GM21447 (cell line): ENCODE measurements at regions not wholly inside any gene's neighbourhood (a gene's known extent, or its start where the extent isn't known, plus 50 kb on each side); places are given as distances from the start of the nearest gene placed in this dataset.
A peak's percentile ranks its signal among the peaks of the same experiment; 100 is the strongest.

Experiments
- ATAC-seq: cut with Tn5 transposase; IDR thresholded peaks from one replicate; pipeline ENCODE4 v1.9.1; 2021; ENCODE audit not compliant: unreplicated experiment

DNA sequence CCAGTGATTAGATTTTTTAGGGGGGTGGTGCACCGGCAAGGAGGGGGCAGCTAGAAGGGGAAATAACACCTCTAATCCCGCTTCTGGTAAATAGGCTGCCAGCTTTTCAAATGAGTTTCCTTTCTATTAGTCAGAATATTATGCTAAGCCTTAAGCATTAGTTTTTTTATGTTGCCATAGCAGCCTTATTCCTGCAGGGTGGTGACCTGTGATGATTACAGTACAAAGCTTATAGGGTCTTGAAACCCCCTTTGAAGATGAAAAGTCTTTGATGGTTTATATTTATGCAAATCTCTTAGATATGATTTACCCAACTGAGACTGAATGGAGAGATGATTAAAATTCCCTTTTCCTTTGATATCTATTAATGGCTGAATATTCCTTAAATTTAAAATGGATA is 109.8 kb downstream of the ZIC5 start:
- no peak for ATAC-seq

DNA sequence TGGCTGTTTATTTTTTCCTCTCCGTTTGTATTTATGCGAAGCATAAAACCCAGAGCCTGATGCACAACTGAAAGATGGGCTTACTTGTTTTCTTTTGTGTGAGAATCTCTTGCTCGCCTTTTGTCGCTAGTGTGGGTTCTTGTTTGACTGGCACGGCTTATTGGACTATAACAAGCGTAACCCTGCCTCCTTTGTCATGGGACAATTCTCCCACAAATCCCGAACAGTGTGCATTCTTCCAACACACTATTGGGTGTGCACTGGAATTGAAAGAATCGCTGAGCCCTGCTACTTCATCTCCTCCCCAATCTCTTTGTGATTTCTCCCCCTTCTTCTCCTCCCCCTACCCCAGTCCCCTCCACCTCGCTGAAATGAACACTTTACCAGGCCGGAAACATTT is 110.8 kb downstream of the ZIC5 start:
- ATAC-seq, result no peak

DNA sequence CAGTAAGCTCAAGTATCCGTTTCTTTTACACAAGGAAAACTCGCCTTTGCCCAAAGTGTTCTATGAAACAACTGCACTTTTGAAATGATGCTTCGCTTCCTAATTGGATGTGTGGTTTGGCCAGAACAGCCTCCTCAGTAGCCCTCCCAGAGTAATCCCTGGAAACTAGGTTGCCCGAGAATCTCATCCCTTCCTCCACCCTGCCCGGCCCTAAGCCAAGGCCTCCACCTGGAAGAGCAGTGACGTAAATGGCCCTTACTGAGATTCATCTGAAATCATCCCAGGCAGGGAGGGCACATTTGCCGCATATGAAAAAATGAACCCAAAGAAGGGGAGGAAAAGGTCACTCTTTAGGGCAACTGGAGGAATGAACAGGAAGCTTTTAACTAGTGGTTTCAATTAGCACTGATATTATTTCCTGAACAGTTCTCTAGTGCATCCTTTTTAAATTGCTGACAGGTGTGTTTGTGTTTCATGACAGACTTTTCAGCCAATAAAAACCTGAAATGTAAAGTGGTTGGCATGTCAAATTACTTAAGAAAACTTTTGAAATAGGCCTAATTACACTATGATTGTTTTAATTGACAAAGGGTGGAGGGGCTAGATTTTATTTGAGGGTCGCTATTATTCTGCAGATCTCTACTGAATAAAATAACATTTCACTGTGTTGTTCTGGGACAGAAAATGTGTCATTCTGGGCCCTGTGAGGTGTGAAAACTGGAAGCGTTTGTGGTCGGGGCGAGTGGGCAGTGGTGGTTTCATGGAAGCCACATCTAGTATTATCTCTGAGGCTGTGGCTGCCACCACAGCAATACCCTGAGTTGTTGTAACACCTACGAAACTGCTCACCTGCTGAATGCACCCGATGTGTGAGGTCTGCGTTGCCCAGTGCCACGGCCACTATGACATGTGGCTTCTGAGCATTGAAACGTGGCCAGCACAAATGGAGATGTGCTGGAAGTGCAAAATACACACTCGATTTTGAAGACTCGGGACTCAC is 112.1 kb downstream of the ZIC5 start:
- peak; percentile 73 for ATAC-seq

DNA sequence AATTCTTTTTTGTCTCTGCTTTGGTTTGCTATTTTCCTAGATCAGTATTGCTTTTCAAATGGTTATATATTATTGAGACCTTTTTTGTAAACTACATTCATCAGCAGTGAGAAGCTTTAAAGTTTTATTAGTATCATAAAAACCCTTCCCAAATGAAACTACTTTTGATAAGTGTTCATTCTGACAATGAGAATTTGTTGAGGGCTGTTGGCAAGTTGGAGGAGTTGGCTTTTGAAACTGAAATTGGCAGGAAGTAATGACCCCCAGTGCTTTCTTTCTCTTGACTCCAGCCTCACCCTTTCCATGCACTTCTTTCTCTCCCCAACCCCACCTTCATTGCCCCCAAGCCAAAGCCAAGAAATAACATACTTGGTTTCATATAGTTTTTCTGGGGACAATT is 113.8 kb downstream of the ZIC5 start:
- ATAC-seq, result no peak

DNA sequence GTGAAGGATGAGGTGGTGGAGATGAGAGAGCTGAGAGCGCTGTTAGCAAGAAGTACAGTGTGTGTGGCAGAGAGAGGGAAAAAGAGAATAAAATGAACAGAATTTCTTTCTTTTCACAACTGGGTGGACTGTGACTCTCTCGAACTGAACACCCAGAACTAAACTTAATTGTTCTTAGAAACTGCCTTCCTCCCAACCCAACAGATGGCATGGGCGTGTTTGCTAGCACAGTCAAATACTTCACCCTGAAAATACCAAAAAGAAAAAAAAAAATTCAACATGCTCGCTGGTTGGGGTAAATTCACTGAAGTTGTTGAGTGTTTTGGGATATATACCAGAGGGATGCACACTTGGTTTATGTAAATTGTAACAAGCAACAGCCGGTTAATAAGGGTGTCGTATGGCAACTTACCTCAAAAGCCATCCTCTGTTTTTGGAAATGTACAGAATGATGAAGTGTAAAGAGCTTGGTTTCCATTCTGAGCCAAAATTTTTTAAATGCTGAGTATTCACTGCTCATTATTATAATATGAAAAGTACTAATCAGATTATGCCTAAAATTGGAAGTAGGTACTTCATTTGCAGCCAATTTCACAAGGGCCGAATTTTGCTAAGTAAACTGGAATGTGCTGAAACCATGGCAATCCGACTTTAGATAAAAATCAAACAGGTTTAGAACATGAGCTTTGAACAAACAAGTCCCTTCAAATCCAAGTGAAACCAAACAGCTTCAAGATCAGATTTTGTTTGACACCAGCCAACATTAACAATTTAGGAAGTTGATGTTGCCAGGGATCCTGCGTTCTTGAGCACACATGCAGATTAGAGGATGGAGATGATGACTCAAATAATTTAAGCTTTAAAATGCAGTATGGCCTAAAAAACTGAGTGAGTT is 115.8 kb downstream of the ZIC5 start:
- ATAC-seq, result no peak

DNA sequence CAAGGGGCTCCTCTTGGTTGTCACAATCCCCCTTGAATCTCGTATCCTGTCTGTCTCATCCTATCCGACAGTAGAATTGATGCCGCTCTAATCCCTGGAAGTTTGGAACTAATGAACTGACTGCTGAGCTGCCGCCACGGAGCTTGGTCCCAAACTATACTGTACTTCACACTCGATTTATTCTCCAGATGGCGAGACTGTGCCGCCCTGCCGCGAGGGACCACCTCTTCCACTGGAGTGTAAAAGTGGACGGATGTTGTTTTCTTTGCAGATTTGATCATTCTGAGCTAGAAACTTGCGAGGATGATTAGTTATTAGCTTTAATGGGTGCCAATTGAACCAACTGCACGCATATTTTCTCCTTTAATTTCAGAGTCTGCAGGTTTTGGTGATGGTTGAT is 117.2 kb downstream of the ZIC5 start:
- no peak for ATAC-seq

DNA sequence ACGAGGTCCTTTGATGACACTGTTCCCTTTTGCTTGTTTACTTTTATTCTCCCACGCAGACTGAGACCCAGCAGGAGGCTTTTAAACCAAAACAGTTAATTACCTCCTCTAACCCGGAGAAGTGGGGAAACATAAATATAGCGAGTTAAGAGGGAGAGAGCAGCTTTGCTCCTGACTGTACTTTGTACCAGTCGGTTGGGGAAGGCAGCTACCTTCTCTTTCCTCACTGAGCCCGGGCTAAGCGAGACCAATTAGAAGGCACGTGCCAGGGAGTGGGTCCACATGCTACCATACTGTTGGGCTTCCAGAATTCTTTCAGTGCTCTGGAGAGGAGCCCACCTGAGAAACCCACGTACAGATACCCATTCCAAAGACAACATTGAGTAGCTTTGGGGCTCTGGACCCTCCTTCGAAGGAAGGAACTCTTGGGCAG is 124.2 kb downstream of the ZIC5 start:
- no peak for ATAC-seq

DNA sequence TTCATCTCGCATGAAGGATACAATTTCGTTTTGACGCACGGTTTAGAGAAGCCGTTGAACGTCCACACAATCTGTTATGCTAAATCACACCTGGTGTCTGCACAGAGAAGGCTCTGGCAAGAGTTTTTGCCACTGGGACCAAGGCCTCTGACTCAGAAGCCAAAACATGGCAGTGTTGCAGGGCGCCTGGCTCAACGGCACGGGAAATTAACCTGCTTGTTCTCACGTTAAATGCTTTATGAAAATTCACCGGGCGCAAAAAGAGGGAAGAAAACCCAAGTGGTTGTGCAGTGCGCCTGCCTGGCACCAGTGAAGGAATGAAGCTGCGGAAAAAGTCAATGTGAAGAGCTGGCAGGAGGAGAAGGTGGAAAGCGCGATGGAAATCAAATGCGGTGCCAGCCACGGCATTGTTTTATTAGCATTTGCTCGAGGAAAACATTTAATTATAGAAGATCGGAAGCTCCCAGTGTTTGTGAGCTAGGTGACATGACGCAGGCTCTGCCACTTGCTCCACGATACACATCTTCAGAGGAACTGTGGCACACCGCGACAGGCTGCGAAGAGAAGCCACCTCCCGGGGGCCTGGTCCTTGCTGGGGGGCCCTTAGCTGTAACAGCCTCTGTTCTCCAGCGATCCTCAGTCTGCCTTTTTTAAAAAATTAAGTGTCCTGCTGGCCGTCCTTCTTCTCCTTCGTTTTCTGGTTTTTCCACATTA is 126.2 kb downstream of the ZIC5 start:
- no peak for ATAC-seq

DNA sequence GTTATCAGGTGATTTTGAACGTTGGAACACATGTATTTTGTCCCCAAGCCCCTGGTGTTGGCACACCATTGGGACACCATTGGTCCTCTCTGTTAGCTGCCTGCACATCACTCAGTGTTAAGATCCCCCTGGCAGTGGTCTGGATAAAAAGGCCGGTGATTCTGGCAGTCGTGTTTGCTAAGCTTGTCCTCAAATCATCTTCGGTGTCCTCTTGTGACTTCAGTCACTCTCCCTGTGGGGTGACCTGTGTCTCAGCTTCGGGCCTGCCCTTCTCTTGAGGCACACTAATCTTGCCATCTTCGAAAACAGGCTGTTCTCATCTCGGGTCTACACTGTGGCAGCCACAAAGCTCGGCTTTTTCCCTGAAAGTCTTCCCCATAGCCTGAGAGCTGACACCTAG is 127.1 kb downstream of the ZIC5 start:
- no peak for ATAC-seq

DNA sequence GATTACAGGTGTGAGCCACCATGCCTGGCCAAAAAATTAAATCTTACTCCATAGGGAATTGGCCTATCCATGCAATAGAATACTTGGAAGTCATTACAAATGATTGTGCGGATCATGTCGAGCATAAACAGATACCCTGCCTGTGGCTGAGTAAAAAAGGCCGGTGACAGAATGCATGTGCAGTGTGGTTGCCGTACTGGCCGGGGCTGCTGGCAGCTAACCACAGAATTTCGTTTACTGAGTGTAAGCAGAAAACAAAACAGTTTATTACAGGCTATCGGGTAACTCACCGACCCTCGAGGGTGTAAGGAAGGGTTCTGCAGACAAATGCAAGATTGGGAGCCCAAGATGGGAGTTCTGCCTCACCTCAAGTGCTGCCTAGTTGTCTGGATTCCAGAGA is 127.7 kb downstream of the ZIC5 start:
- ATAC-seq, result no peak

DNA sequence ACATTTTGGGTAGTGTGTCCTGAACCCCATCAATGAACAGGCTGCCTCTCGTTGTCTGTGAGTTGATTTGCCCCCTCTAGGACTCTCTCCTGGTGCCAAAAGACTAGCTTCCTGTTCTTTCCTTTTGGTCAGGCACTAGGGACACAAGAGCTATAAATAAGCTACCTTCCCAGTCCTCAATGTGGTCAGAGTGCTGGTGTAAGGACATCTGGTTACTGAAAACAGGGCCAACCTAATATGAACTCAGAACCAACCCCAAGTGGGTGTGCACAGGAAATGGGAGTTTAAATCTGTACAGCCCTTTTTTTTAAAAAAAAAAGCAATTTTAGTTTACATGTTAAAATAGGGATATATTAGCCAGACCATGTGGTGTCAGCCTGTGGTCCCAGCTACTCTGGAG is 129.2 kb downstream of the ZIC5 start:
- ATAC-seq, result no peak

DNA sequence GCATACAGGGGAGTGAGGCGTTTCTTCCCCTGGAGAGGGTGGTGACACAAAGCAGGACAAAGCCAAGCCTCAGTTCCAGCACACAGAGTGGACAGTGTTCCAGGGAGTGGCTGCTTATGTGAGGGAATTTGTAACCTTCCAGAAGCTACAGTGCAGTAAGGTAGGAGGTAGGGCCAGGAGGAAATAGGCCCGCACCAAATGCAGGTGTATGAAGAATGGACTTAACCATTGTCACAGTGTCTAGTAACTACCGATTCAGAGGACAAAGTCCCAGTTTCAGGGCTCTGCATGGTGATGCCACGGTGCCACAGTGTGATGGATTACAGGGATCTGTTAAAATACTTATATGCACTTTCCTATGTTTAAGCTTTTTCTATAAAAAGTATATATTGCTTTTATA is 135.3 kb downstream of the ZIC5 start:
- ATAC-seq, result no peak

DNA sequence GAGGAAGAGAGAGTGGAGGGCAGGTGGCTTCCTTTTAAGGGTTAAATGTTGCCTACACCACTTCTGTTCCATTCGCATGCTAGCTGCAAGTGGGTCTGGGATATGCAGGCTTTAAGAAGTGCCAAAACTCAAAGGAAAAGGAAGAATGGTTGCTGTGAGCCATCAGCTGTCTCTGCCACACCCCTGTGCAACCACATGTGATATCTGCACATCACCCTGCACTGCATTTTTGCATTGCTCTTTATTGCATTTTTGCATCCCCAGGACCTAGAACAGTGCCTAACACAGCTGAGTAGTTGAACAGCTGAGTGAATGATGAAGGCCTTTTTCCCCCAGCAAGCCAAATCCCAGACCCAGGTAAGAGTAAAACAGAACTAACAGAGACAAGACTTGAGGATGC is 136.1 kb downstream of the ZIC5 start:
- ATAC-seq, result no peak

DNA sequence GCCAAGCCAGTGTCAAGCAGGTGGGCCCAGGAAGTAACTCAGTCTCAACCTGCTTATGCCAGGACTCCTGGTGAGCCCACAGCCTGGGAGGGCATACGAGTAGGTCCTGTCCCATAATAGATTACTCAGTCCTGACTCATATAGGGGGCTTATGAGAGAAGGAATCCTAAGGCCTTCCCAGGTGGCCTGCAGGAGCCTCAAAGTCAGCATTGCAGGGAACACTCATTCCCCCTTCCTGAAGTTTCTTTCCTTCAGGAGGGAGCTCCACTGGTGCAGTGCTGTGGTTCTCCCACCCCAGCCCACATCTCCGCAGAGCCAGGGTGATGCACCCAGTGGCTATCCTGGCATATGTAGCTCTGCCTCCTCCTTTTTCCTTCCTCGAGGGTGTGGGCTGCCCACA is 137.3 kb downstream of the ZIC5 start:
- no peak for ATAC-seq

DNA sequence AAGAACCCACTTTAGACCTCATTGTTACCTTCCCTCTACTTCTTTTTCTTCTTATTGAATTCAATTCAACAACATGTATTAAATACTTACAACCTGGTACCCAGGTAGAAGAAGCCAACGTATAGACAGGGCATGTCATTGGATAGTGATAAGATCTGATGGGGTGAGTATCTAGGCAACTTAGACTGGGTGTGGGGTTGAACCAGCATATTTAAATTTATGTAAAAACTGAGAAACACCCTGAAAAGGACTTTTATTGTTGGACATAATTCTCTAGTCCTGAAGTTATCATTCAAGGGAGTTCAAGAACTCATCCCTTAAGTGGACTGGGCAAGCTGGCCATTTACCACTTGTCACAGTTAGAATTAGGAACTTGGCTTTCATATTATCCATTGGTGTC is 139.2 kb downstream of the ZIC5 start:
- ATAC-seq, result no peak

DNA sequence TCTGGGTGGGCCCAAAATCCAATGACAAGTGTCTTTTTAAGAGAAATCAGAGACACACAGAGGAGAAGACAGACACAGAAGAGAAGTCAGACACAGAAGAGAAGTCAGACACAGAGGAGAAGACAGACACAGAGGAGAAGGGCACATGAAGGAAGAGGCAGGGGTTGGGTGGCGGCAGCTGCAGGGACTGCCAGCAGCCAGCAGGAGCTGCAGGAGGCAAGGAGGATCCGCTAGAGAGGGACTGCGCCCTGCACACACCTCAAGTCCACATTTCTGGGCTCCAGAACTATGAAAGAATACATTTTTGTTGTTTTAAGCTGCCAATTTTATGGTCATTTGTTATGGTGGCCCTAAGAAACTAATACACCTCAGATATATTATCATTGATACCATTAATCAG is 140.6 kb downstream of the ZIC5 start:
- ATAC-seq, result no peak

DNA sequence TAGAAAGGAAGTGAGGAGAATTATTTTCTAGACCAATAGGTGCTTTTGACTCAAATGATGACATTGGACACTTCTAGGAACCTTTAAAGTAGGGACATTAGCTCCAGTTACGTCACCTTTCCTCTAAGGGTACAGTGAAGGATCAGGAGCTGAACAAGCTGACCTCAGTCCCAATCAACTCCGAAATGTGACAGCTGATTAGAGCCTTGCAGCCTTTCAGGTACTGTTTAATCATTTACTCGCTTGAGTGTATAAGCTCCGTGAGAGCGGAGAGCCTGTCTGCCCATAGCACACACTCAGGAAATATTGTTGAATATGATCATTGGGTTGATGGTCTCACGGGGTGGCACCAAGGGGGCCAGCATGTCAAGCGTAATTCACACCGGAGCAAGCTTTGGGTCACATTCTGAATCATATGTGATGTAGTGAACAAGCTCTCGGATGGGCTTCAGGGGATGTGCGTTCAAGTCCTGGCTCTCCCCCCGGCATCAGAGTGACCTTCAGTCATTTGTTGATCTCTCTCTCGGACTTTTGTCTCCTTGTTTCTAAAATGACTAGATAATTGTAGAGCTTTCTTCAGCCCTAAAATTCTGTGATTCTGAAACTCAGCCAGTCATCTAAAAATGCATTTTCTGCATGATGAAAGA is 141.9 kb downstream of the ZIC5 start:
- no peak for ATAC-seq

DNA sequence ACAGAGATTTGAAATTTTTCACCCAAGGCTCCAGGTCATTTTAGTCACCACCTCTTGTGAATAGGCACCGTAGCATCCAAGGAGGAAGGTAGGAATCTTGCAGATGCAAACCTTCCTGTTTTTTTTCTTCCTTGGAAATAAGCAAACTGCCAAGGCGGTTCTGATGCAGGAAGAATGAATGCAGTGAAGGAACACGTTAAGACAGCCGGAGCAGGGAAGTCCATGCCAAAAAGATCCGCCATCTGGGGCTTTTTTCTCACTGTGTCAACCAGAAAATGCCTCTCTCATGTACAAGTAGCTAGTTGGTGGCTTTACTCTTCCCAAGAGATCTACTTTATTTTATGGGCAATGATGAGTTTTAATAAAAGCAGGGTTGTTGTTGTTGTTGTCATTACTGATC is 142.4 kb downstream of the ZIC5 start:
- no peak for ATAC-seq

DNA sequence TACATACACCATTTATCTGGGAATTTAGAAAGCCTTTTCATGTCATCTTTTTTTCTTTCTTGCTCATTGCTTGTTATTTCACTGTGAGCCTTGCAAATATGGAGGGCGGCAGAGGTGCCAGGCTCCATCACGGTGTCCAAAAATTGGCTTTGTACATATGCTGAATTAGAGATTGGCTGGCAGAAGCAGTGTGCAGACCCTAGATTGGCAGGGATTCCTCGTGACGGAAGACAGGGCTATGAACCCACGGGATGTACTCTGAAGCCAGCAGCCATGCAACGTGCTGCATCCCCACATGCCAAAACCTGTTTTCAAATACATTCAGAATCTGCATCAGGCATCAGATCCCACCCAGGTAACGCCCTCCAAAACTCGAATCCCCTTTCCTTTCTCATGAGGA is 142.8 kb downstream of the ZIC5 start:
- ATAC-seq, result no peak

DNA sequence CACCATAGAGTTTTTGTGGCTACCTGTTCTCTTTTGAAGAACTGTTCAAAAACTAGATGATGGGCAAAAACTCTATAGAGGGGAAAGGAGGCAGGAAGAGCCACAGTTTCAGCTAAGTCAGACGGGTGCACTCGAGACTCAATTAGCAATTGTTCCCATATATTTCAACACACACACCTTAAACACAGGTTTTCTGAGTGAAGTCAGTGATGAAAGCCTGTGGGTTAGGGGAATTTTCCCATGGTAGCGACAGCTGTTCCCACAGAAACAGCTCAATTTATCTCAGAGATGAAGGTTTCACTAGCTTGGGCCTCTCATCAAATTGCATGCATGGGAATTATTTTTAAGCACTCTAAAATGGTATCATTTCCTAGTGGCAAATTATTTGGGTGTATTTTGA is 143.4 kb downstream of the ZIC5 start:
- ATAC-seq, result no peak
